Head of caudate nucleus (tissue), 42 donors: ENCODE measurements at regions not wholly inside any gene's neighbourhood (a gene's known extent, or its start where the extent isn't known, plus 50 kb on each side); places are given as distances from the start of the nearest gene placed in this dataset.
A peak's percentile ranks its signal among the peaks of the same experiment; 100 is the strongest.
"Not testable (repeated sequence)": the region's sequence is repeated elsewhere in the genome, so short reads cannot be mapped to it uniquely, and the experiment has no call there.

Experiments
- DNase-seq, 42 donors: peaks; one replicate each; pipeline versions ENCODE4 v3.0.0 to v3.0.0-alpha.2; 2020 to 2021; ENCODE audit warnings: mixed read lengths in 7 of 42
- intact Hi-C: fragments of 100-400 bp; cut with DNase I; formaldehyde crosslinking; loops from one replicate; pipeline ENCODE4 v1.15.0; 2022

DNA sequence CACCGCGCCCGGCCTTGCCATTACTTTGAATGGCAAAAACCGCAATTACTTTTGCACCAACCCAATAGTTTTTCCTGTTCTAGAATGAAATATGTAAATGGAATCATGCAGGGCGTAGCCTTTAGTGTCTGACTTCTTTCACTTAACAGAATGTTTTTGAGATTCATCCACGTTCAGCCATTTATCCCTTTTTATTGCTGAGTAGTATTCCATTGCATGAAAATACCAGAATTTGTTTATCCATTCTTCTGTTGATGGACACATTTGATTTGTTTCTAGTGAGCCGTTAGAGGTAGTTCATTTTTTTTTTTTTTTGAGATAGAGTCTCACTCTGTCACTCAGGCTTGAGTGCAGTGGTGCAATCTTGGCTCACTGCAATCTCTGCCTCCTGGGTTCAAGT is 90.6 kb downstream of the SLC25A47 start:
- intact Hi-C loops = no loop called here
- no peak for DNase-seq

DNA sequence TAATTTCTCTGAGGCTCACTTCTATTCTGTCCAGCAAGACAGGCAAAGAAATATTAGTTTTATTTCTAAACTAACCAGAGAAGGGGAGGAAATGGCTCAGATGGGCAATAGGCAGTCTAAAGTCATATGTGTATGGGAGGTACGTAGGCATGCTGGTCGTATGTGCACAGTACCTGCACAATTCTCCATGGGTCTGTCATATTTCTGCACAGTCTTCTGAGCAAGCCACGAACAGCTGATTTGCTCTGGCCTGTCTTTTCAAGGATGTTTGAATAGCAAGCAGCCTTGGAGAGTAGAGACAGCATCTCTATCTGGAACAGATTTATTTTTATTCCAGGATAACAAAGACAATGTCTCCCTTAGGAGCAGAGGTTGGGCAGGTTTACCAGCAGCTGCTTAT is 92.1 kb downstream of the SLC25A47 start:
- no peak for DNase-seq
- intact Hi-C loops = no loop called here

DNA sequence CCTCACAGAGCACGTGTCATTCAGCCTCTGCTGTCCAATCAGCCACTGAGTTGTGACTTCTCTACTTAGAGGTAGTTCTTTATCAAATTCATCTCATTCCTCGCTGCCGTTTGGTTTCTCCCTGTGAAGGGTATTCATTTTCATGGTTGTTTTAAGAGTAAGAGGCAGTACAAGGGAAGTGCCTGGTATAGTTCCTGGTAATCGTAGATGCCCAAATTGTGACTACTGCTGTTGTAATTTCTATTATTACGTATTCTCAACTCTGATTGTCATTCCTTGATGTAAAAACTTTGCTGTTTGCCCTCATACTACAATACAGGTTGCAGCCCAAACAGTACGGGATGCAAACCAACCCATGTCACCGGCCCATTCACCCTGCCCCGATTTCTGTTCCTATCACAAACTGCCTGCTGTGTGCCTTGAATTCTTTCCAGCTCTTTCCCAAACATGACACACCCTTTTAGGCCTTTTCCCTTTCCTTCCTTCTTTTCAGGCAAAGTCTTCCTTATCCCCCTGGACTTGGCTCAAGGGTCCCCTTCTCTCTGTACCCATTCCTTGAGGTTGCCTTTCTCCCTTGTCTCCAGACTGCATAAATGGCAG is 93.0 kb downstream of the SLC25A47 start:
- no peak for DNase-seq
- intact Hi-C loops = no loop called here

DNA sequence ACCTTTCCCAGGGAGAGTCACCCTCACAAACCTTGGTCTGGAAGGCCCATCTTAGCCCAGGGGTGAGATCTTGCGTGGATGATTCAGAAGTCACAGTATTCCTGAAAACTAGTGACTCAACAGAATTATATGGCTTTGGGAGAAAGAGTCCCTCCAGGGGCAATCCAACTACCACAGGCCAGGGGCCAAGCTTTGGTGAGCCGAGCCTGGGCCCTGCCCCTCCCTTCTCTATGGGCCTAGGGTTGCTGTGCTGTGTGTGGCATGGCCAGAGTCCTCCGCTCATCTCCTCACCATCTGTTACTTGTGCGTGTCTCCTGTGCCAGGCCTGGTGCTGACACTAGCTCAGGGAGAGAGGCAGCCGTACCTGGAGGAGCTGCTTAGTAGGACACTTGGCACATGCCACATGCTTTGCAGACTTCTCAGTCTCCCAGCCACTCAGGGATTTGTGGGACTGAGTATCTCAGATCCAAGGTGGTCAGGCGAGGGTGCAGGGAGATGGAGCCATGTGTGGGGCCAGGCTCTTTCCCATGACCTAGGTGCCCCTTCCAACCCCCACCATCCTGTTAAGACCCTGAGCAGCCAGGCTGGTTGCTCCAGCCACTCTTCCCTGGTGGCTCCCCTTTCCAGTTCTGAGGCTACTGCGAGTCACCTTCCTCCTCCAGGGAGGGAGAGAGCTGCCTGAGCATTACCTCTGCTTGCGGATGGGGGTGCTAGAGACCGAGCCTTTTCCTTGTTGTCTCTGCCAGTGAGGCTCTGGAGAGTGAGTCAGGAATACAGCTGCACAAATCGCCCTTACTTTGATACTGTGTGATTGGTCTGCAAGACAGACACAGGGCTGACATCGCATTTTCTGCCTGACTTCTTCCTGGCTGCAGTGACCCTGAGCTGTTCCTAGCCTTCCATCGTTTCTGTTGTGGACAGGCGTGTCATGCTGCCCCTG is 94.1 kb downstream of the SLC25A47 start:
- intact Hi-C loops = no loop called here
- peak; percentile 45 to 91 (median 71) for DNase-seq

DNA sequence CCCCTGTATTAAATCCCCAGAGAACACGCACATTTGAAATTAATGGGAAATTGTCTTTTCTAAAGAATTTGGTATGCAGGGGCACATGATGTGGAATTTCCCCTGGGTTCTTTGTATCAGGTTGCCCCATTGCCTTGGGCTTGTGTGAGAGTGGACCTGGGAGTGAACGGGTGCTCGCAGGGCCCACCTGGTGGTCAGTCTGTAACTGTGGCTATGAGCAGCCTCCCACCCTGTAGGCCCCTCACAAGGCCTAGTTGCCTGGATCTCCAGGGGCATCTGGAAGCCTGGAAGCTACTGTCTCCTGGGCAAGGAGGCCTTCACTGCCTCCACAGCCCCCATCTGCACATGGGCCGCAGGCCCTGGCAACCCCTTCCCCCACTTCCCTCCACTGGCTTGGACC is 96.7 kb downstream of the SLC25A47 start:
- intact Hi-C loops = no loop called here
- no peak for DNase-seq

DNA sequence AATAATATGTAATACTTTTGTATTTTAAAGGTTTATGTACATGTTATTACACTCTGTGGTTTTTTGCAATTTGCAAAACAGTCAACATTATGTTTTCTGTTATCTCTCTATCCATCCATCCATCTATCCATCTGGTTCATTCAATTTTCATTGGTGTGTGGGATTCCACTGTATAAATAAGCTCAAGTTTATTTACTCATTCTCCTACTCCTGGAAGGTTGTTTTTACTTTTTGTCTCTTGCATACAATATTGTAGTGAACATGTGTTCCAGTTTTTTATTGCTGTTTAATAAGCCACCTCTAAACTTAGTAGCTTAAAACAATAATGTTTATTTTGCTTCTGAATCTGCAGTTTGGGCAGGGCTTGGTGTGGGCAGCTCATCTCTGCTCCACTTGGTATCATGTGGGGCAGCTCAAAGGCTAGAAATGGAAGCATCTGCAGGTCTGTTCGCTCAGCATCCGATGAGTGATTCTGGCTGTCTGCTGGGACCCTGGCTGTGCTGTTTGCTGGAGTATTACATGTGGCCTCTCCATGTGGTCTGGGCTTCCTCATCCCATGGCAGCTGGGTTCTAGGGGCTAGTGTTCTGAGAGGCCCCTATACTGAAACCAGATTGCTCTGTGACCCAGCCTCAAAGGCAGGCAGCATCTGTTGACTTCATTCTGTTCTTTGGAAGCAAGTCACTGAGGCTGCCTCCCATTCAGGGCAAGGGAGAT is 98.8 kb downstream of the SLC25A47 start:
- intact Hi-C loops = no loop called here
- DNase-seq = peak in 1 of 42 donors; percentile 26

DNA sequence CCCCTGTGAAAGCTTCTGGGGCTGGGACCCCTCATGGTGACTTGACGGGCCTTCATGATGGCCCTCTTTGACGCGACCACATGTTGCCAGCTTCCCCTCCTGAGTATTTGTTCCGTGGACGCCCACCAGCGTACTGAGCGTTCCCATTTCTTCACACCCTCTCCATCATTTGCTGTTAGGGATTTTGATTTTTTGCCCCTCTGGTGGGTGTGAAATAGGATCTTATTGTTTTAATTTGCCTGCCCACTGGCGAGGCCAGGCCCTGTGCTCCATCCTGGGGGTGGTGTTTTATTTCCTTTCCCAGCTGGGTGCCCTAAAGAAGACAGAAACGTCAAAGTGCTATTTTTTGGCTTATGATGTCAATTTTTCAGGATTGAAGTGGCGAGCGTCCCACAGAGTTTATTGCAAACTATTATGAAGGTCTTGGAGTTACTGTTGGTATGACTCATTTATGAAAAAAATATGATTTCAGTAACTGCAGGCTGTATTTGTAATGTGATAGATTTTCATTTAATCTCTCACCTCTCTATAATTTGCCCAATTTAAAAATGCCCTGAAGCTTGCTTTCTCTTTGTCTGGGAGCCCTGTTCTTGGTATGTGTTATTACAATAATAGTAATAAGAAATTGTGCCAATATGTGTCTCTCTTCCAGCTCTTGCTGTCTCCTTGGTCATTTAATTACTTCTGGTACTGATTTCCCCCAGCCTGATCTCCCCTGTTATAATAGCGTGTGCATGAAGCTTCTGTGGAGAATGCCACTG is 99.6 kb downstream of the SLC25A47 start:
- intact Hi-C loops = no loop called here
- no peak for DNase-seq

DNA sequence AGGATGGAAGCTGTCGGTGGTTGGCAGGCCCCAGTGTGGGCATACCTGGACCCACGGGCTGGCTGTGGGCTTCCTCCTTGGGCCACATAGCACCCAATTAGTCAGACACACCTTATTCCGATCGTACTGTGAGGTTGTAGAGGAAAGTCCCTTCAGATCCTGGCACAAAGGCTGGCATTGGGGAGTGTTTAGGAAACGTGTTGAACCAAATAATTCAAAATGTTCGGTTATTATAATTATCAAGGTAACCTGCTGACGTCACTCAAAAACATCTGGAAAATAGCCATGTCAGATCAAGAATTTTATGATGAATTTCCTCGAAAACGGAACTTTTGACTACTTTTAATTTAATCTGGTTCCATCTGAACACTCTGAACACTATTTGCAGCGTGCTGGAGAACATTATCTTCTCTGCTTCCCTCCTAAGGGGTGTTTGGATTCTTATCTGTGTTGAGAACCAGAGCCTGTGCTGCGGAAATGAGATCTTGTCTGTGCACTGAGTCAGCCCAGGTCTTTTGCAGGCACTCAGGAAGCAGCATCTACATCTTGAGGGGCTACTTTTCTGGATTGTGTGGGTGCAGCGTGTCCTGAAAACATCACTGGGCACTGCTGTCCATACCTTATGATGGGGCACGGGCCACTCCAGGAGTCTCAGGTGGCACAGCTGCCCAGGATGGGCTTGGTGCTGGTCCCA is 100.3 kb downstream of the SLC25A47 start:
- DNase-seq = no peak
- intact Hi-C loops = no loop called here

DNA sequence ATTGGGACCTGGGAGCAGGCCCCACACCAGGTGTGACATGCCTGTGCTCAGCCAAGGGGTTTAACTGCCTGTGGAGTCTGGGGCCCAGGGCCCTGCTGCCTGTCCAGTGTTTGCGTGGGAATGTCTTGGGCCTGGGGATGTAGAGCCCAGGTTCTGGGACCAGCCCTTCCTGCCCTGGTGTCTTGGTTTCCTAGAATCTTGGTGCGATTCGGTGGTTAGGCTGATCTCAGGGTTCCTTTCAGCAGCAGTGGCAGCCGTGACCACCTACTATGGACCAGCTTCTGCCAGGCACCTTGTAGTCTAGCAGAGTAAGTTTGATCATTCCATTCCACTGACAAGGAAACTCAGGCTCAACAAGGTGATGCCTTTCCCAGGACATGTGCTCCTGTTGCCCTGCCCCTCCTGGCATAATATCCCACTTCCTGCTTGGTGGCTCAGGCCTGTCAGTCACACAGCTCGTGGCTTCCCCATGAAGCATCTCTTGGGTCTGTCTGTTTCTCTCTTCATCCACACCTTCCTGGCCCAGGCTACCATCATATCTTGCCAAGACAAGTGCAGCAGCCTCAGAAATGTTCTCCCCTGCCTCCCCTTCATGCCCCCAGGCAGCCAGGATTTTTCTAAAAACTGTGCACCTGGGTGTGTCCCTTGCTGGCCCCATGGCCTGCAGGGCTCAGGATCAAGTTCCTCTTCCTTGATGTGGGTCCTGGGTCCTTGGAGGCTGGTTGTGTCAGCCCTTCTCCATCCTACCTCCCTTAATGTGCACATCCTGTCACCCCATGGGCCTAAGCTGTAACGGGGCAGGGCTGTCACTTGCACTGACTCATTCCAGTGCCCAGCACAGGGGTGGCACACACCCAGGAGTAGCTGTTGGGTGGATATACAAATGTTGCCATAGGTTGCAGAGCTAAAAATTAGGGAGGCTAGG is 101.6 kb downstream of the SLC25A47 start:
- no peak for DNase-seq

DNA sequence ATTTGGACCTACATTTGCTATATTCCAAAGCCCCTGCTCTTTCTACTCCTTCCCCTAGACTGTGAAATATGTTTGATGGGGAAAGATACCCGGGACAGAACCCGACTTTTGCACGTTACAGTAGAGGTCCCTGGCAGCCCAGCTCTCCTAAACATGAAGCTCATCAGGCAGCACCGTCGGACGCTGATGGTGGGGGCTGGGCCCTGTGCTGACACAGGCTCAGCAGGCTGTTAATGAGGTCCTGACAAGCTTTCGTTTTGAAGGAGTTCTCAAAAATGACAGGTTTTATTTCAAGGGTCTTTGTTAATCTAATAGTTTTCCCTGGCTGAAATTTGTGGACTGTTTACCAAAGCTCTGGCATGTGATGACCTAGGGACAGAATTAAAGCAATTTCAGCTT is 102.3 kb downstream of the SLC25A47 start:
- intact Hi-C loops = no loop called here

More for the DNA sequence above, 101.6 kb downstream of the SLC25A47 start:
- intact Hi-C loops = no loop called here

DNA sequence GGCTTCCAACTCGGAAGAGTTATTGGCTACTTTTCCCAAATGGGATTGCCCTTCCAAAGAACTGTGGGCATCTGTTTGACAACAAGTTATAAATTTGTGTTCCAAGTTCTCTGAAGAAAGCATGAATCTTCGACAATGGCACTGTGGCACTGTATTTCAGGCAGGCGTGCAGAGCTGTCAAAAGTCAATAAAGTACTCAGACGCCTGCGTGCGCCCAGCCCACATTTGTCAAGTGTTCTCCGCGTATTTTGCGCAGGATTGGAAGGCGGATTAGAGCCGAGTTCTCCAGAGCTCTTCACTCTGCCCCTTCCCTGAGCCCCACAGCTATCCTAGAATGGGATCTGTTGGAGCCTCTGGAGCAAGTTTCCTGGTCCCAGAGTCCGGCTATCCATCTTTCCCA is 103.2 kb downstream of the SLC25A47 start:
- peak in 35 of 42 donors; percentile 19 to 84 (median 56) for DNase-seq
- intact Hi-C loops = no loop called here

More for the DNA sequence above, 102.3 kb downstream of the SLC25A47 start:
- DNase-seq = no peak

DNA sequence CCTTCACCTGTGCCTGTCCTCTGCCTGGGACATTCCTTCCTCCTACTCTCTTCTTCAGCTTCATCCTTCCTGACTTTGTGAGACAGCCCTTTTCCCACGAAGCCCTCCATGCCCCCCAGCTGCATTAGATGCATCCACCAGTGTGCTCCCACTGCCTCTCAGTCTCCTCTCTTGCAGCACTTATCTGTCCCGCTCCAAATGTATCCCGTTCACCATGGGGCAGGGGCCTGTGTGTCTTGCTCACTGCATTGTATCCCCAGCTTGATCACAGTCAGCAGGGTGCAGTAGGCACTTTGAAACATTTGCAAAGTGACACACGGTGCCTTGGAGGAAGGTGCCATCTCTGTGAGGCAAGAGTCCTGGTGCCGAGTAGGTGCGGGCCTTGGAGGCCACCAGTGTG is 104.0 kb downstream of the SLC25A47 start:
- DNase-seq = no peak
- intact Hi-C loops = no loop called here

DNA sequence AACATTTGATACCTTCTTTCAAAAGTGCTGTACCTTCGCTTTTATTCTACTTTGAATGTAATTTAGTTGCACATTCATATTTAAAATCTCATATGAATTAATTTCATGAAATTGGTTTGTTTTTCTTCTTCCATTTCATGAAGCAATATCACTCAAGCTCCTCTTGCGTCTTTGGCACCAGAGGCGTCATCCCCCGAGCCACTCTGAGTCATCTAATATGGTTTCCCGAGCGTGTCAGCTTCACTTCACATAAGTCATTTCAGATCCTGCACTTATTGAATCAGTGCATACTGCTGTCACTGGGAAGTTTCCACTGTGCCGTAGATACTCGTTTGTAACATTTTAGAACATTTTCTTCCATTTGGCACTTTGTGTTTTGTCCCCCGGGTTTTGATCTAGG is 105.6 kb downstream of the SLC25A47 start:
- DNase-seq = peak in 41 of 42 donors; percentile 37 to 88 (median 67)
- intact Hi-C loops = no loop called here

DNA sequence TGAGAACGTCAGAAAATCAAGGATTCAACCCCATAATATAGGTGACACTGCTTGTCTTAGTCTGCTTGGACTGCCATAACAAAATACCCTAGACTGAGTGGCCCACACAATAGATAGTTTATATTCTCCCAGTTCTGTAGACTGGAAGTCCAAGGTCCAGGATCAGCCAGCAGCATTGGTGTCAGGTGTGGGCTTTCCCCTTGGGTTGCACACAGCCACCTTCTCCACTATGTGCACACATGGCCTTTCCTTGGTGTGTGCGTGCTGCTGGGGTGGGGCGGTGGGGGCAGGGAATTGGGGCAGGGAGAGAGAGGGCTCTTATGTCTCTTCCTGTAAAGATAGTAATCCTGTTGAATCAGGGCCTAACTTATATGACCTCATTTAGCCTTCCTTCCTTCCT is 106.4 kb downstream of the SLC25A47 start:
- intact Hi-C loops = no loop called here
- no peak for DNase-seq

DNA sequence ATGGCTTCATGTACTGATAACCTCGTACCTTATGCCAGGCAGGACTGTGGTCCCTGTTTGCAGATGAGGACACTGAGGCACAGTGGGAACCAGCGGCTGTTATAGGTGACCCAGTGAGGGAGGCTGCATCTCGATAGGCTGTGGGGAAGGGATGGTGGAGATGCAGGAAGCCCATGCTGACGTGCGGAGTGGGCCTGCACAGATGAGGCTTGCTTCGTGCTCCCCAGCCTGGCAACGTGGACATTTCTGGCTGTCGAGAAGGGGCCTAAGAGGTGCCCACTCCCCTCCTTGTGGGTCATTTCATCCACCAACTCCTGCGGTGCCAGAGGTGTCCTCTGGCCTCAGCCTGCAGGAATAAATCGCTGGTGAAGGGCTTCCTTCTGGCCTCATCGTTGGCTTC is 107.4 kb downstream of the SLC25A47 start:
- intact Hi-C loops = no loop called here
- no peak for DNase-seq

DNA sequence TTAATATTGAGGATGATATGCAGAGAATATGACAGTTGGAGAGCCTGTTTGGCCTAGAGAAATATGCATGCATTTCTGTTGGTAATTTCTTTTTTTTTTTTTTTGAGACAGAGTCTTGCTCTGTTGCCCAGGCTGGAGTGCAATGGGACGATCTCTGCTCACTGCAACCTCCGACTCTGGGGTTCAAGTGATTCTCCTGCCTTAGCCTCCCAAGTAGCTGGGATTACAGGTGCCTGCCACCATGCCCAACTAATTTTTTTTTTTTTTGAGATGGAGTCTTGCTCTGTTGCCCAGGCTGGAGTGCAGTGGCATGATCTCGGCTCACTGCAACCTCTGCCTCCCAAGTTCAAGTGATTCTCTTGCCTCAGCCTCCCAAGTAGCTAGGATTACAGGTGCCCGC is 108.3 kb downstream of the SLC25A47 start:
- DNase-seq, intact Hi-C loops: not testable (repeated sequence)

DNA sequence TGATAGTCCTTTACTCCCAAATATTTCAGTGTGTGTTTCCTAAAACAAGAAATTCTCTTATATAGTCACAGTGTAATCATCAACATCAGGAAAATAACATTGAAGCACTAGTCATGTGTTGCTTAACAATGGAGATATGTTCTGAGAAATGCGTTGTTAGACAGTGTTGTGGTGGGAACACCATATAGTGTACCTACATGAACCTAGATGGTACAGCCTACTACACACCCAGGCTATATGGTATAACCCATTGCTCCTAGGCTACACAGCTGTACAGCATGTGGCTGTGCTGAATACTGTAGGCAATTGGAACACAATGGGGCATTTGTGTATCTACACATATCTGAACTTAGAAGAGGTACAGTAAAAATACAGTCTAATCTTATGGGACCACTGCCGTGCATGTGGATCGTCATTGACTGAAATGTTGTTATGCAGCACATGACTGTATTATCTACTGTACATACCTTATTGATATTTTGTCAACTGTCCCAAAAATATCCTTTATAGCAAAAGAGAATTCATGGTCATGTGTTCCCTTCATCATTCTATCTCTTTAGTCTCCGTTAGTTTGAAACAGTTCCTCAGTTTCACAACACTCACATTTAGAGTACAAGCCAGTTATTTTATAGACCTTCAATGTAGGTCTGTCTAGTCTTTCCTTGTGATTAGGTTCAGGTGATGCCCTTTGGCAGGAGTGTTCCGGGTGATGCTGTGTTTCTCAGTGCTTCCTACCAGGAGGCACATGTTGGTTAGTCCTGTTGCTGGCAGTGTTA is 109.7 kb downstream of the SLC25A47 start:
- intact Hi-C loops = no loop called here
- DNase-seq = no peak
